ENCODE measurements at regions not wholly inside any gene's neighbourhood (a gene's known extent, or its start where the extent isn't known, plus 50 kb on each side); places are given as distances from the start of the nearest gene placed in this dataset.
"Not testable (repeated sequence)": the region's sequence is repeated elsewhere in the genome, so short reads cannot be mapped to it uniquely, and the experiment has no call there.

DNA sequence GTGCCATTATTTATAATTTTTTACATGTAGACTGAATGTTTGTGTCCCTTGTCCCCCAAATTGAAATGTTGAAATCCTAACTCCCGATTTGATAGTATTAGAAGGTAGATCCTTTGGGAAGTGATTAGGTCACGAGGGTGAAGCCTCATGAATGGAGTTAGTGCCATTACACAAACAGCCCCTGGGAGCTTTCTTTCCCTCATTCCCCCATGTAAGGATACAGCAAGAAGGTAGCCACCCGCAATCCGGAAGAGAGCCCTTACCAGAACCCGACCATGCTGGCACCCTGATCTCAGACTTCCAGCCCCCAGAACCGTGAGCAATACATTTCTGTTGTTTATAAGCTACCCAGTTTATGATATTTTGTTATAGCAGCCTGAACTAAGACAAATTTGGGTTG lies 143.2 kb downstream of the NPIPB5 start:
- H3K4me1 ChIP-seq (ENCODE audit: control insufficient read depth, low read length): no peaks in the 10 kb centered on the region
- TF ChIP-seq, protein P1, sequence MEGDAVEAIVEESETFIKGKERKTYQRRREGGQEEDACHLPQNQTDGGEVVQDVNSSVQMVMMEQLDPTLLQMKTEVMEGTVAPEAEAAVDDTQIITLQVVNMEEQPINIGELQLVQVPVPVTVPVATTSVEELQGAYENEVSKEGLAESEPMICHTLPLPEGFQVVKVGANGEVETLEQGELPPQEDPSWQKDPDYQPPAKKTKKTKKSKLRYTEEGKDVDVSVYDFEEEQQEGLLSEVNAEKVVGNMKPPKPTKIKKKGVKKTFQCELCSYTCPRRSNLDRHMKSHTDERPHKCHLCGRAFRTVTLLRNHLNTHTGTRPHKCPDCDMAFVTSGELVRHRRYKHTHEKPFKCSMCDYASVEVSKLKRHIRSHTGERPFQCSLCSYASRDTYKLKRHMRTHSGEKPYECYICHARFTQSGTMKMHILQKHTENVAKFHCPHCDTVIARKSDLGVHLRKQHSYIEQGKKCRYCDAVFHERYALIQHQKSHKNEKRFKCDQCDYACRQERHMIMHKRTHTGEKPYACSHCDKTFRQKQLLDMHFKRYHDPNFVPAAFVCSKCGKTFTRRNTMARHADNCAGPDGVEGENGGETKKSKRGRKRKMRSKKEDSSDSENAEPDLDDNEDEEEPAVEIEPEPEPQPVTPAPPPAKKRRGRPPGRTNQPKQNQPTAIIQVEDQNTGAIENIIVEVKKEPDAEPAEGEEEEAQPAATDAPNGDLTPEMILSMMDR (IDR thresholded peaks at IDR 0.05; ENCODE audit: low read depth, low read length, poor library complexity, severe bottlenecking): no peak
- TF ChIP-seq EZH2phosphoT487 (IDR thresholded peaks at IDR 0.05; ENCODE audit: borderline replicate concordance, low read length): no peak
- no peaks in the 10 kb centered on the region for H4K20me1 ChIP-seq (ENCODE audit: control insufficient read depth, insufficient read depth, low read depth, low read length)
- no peak overlapping the region for H3K4me2 ChIP-seq (ENCODE audit: low read length)
- H3K9me2 ChIP-seq (replicated peaks; ENCODE audit: control insufficient read depth, low read length): no peaks in the 10 kb centered on the region
- H3K4me3 ChIP-seq (ENCODE audit: low read length): no peak overlapping the region
- no peaks in the 10 kb centered on the region for H3F3A ChIP-seq (ENCODE audit: control insufficient read depth, insufficient read depth)
- no peaks in the 10 kb centered on the region for H3K9me3 ChIP-seq (ENCODE audit: control insufficient read depth, insufficient read depth, low read length)
- peaks cover 4% of the 10 kb centered on the region for H3K27me3 ChIP-seq (ENCODE audit: control insufficient read depth, low read length)
- no peak overlapping the region for H3K27ac ChIP-seq (ENCODE audit: low read depth, low read length)
- no peaks in the 10 kb centered on the region for H3K36me3 ChIP-seq (ENCODE audit: control insufficient read depth, low read length)
- H3K79me2 ChIP-seq (ENCODE audit: control insufficient read depth, low read length): no peaks in the 10 kb centered on the region

DNA sequence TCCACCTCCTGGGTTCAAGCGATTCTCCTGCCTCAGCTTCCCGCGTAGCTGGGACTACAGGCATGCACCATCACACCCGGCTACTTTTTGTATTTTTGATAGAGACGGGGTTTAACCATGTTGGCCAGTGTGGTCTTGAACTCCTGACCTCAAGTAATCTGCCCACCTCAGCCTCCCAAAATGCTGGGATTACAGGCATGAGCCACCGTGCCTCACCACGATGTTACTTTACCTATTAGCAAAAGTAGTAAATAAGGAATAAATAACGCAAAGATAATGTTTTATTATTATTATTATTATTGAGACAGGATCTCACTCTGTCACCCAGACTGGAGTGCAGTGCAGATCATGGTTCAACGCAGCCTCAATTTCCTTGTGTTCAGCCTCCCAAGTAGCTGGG lies 145.9 kb downstream of the NPIPB5 start:
- not testable (repeated sequence) for H3K27me3 ChIP-seq (ENCODE audit: control insufficient read depth, low read length); H3K4me3 ChIP-seq (ENCODE audit: low read length); H3K27ac ChIP-seq (ENCODE audit: low read depth, low read length); H3K36me3 ChIP-seq (ENCODE audit: control insufficient read depth, low read length); H3K9me2 ChIP-seq (replicated peaks; ENCODE audit: control insufficient read depth, low read length); H3K4me1 ChIP-seq (ENCODE audit: control insufficient read depth, low read length); H3F3A ChIP-seq (ENCODE audit: control insufficient read depth, insufficient read depth); H4K20me1 ChIP-seq (ENCODE audit: control insufficient read depth, insufficient read depth, low read depth, low read length); H3K4me2 ChIP-seq (ENCODE audit: low read length); H3K79me2 ChIP-seq (ENCODE audit: control insufficient read depth, low read length); H3K9me3 ChIP-seq (ENCODE audit: control insufficient read depth, insufficient read depth, low read length)

DNA sequence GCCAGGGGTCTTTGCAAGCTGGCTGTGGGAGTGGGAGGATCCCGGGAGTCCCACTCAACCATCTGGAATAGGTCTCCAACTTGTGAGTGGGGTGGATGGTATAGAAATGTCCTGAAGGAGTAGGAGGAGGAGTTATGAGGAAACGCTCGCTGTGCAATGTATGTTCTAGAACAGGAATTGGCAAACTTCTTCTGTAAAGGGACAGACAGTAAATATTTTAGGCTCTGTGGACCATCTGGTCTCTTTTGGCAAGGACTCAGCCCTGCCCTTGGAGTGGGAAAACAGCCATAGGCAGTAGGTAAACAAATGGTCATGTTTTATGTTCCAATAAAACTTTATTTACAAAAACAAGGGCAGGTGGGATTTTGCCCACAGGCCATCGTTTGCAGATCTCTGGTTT lies 149.2 kb downstream of the NPIPB5 start:
- H3K79me2 ChIP-seq (ENCODE audit: control insufficient read depth, low read length): no peaks in the 10 kb centered on the region
- H3K36me3 ChIP-seq (ENCODE audit: control insufficient read depth, low read length): no peaks in the 10 kb centered on the region
- H3K4me3 ChIP-seq (ENCODE audit: low read length): no peak overlapping the region
- no peaks in the 10 kb centered on the region for H4K20me1 ChIP-seq (ENCODE audit: control insufficient read depth, insufficient read depth, low read depth, low read length)
- H3K9me3 ChIP-seq (ENCODE audit: control insufficient read depth, insufficient read depth, low read length): no peaks in the 10 kb centered on the region
- H3F3A ChIP-seq (ENCODE audit: control insufficient read depth, insufficient read depth): no peaks in the 10 kb centered on the region
- peaks cover under 1% of the 10 kb centered on the region for H3K27me3 ChIP-seq (ENCODE audit: control insufficient read depth, low read length)
- H3K4me2 ChIP-seq (ENCODE audit: low read length): no peak overlapping the region
- TF ChIP-seq, protein P1 (IDR thresholded peaks at IDR 0.05; ENCODE audit: low read depth, low read length, poor library complexity, severe bottlenecking): no peak
- no peak for TF ChIP-seq EZH2phosphoT487 (IDR thresholded peaks at IDR 0.05; ENCODE audit: borderline replicate concordance, low read length)
- H3K4me1 ChIP-seq (ENCODE audit: control insufficient read depth, low read length): 0 out of 2 replicates have a peak, but pooled peaks cover 3% of the 10 kb centered on the region
- no peak overlapping the region for H3K27ac ChIP-seq (ENCODE audit: low read depth, low read length)
- no peaks in the 10 kb centered on the region for H3K9me2 ChIP-seq (replicated peaks; ENCODE audit: control insufficient read depth, low read length)

DNA sequence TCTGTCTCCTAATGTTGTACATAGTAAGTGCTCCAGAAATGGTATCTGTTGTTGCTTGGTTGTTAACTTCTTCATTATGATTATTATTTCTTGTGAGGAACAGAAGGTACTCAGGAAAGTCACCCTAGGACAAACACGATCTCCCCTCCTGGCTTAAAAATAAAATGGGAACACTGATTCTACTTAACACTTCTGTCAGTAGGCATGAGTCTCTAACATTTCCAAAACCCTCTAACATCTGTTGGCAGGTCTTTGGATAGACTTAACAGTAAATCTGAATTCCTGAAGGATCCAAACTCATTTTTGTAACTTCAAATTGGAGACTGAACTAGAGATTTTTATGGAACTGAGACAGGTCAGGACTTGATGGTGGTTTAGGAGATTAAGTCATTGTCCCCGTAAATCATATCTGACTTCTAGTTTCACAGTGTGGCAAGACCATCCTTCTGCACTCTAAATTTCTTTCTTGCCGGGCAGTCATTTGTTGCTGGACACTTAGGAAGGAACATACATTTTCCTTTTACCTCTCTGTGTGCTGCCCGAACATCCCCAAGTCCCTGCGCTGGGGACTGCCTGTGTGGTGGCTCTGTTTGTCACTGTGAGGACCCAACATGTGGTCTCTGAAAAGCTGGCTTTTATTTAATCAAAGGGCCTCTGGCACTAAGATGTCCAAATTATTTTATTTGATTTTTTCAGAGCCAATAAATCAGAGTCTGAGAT lies 149.9 kb downstream of the NPIPB5 start:
- no peak for TF ChIP-seq EZH2phosphoT487 (IDR thresholded peaks at IDR 0.05; ENCODE audit: borderline replicate concordance, low read length)
- no peaks in the 10 kb centered on the region for H3F3A ChIP-seq (ENCODE audit: control insufficient read depth, insufficient read depth)
- H3K9me3 ChIP-seq (ENCODE audit: control insufficient read depth, insufficient read depth, low read length): no peaks in the 10 kb centered on the region
- no peak overlapping the region for H3K4me2 ChIP-seq (ENCODE audit: low read length)
- H3K79me2 ChIP-seq (ENCODE audit: control insufficient read depth, low read length): no peaks in the 10 kb centered on the region
- H3K27ac ChIP-seq (ENCODE audit: low read depth, low read length): no peak overlapping the region
- peaks cover 4% of the 10 kb centered on the region for H3K27me3 ChIP-seq (ENCODE audit: control insufficient read depth, low read length)
- no peak overlapping the region for H3K4me3 ChIP-seq (ENCODE audit: low read length)
- no peaks in the 10 kb centered on the region for H3K36me3 ChIP-seq (ENCODE audit: control insufficient read depth, low read length)
- H4K20me1 ChIP-seq (ENCODE audit: control insufficient read depth, insufficient read depth, low read depth, low read length): no peaks in the 10 kb centered on the region
- H3K4me1 ChIP-seq (ENCODE audit: control insufficient read depth, low read length): 0 out of 2 replicates have a peak, but pooled peaks cover 3% of the 10 kb centered on the region
- H3K9me2 ChIP-seq (replicated peaks; ENCODE audit: control insufficient read depth, low read length): no peaks in the 10 kb centered on the region
